ENCODE measurements at regions not wholly inside any gene's neighbourhood (a gene's known extent, or its start where the extent isn't known, plus 50 kb on each side); places are given as distances from the start of the nearest gene placed in this dataset.
A peak's percentile ranks its signal among the peaks of the same experiment; 100 is the strongest.
"Not testable (repeated sequence)": the region's sequence is repeated elsewhere in the genome, so short reads cannot be mapped to it uniquely, and the experiment has no call there.

DNA sequence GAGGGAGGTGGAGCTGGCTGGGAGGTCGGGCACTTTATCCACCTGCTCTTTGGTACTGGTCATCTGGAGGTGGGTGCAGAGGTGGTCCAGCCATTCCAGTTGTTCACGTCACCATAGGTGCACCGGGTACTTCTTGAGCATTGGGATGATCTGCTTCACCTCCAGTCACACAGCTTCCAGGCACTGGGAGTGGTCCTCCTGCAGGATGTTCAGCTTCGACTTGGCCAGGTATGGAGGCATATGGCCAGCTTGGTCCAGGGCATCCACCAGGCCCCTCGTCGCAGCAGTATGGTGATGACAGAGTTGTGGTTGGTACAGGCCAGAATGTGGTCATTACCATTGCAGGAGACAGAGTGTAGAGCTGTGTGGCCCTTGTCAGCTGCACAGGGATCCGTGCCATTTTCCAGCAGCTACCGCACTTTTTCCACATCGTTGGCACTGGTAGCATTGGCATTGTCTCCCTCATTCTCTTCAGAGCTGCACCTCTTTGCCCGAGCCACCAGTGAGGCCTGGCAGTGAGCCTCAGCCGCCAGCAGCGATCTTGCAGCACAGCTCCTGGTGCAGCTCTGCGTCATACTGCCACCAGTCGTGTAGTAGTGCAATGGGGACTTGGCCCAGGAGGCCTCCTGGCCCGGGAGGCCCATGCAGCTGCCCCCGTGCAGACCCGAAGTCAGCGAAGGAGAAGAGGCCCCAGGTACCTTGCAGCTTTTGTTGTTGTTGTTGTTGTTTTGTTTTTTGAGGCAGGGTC is 150.9 kb downstream of the ZNF22 start:
- TF ChIP-seq, protein P1, sequence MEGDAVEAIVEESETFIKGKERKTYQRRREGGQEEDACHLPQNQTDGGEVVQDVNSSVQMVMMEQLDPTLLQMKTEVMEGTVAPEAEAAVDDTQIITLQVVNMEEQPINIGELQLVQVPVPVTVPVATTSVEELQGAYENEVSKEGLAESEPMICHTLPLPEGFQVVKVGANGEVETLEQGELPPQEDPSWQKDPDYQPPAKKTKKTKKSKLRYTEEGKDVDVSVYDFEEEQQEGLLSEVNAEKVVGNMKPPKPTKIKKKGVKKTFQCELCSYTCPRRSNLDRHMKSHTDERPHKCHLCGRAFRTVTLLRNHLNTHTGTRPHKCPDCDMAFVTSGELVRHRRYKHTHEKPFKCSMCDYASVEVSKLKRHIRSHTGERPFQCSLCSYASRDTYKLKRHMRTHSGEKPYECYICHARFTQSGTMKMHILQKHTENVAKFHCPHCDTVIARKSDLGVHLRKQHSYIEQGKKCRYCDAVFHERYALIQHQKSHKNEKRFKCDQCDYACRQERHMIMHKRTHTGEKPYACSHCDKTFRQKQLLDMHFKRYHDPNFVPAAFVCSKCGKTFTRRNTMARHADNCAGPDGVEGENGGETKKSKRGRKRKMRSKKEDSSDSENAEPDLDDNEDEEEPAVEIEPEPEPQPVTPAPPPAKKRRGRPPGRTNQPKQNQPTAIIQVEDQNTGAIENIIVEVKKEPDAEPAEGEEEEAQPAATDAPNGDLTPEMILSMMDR (conservative IDR thresholded peaks at IDR 0.05): no peak
- TF ChIP-seq ZFX (IDR thresholded peaks at IDR 0.05): no peak

DNA sequence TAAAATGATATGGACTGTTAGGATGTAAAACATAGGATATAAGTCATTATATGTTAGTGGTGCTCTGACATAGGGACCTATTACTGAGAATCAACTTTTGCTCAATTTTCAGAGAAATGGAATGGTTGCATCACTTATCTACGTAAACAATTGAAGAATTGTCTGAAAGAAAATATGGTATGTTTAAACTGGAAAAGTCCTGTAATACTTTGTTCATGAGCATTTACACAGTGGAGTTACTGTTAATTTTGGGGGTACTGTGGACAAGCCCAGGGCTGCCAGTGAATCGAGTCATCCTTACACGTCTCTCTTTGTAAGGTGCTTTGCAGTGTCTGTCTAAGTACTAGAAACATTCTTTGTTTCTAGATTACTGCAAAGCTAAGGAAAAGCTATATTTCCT is 152.0 kb downstream of the ZNF22 start:
- no peak for TF ChIP-seq ZFX (IDR thresholded peaks at IDR 0.05)
- TF ChIP-seq, protein P1 (conservative IDR thresholded peaks at IDR 0.05): no peak
- no peak overlapping the region for H3K27ac ChIP-seq

More for the DNA sequence above, 150.9 kb downstream of the ZNF22 start:
- H3K27ac ChIP-seq: no peak overlapping the region

DNA sequence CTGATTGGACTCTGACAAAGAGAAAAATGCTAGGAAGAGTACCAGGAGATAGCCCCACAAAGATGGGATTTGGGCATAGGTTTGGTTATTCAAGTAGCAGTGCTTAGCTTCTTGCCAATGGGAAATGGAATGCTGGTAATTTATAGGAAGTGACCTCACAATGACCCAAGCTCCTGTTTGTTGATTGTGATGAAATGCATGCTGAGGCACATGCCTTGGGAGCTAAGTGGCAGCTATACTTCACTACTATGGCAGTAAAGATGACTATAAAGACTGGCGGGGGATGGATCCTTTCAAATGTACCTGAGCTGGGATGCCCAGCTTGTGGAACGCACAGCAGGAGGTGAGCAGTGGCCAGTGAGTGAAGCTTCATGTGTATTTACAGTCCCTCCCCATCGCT is 153.8 kb downstream of the ZNF22 start:
- TF ChIP-seq, protein P1 (conservative IDR thresholded peaks at IDR 0.05): no peak
- no peak for TF ChIP-seq ZFX (IDR thresholded peaks at IDR 0.05)

DNA sequence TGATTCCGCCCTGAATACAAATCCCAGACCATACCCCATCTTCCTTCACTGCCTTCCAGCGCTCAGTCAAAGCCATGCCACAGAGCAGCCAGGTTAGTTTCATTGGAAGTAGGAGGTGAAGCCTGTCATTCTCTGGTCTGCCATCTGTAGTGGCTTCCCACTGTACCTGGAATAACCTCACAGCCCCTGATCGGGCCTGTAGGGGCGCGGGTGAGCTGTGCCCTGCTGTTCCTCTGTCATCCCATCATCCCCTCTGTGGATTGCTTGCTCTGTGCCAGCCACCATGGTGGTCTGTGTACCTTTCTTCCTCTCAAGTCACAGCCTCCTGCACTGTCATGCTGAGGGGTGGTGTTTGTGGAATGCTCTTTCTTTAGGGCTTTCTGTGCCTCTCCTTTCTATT is 155.1 kb downstream of the ZNF22 start:
- TF ChIP-seq, protein P1 (conservative IDR thresholded peaks at IDR 0.05): peak; percentile 25; the same call in 1 of the 2 replicates
- TF ChIP-seq ZFX (IDR thresholded peaks at IDR 0.05): no peak
- H3K27ac ChIP-seq: no peak overlapping the region

More for the DNA sequence above, 153.8 kb downstream of the ZNF22 start:
- H3K27ac ChIP-seq: no peak overlapping the region

DNA sequence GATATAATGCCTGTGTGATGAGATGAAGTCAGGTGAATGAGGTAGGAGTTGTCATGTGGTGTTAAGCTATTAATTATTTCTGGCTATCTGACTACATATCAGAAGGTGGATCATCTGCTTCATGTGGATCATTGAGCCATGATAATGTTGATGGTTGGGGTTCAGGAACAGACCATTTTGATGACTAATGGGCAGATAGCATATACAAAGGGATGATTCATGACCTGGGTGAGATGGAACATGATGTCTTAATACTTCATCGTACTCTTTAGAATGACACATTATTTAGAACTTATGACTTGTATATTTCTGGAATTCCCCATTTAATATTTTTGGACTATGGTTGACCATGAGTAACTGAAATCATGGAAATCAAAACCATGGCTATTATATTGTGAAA is 155.1 kb downstream of the OR13A1 start:
- H3K27ac ChIP-seq: no peak overlapping the region
- TF ChIP-seq ZFX (IDR thresholded peaks at IDR 0.05): no peak
- TF ChIP-seq, protein P1 (conservative IDR thresholded peaks at IDR 0.05): no peak

DNA sequence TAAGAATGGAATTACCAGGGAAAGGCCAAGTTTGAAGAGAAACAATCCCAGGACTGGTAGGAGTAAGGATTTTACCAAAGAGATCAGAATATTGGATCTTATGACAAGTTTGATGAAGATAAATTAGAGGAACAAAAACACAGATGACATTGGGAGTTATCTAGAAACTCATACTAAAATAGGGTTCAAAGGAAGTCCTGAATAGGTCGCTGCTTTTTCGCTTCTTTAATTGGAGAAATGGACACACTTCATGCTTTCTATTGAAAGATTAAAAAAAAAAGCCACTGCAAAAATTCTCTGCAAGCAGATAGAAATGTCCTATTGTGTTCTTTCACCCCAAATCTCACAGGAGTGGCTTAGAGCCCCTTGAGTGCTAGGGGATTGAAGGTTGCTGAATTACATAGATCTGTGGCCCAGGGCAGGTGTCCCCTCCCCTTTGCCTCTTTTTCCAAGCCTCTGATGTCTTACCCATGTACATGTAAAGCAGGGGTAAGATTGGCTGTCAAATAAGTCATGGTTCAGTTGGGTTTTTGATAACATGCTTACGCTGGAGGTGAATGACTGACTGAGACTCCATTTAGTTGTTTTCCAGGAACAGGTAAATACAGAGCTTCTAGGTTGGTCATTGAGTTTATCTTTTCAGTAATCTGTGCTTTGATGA is 152.0 kb downstream of the OR13A1 start:
- no peak overlapping the region for H3K27ac ChIP-seq
- TF ChIP-seq, protein P1 (conservative IDR thresholded peaks at IDR 0.05): no peak
- TF ChIP-seq ZFX (IDR thresholded peaks at IDR 0.05): no peak

DNA sequence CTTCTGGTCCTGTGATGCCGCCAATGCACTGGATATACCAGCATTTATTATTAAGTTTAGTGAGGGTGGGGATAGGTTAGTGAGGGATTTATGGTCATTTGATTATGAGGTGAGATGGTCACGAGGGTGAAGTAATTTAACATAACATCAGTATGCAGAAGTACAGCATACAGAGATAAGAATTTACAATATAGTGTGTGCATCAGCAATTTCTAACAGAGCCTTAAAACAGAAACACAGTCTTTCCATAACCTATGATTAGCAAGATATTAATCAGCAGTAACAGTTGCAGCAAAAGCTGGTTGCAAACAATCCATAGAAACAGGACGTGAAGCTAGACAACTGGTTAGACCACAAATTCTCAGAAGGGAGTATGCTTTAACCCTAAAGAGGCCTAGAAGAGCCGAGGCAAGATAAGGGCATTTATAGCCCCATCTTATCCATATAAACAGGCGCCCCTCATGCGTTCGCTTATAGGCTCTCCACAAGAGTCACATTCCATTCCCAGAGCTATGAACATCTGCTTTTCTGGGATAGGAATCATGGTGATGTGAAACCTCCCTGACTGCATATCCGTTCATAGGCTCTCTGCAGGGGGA is 139.8 kb downstream of the OR13A1 start:
- not testable (repeated sequence) for H3K27ac ChIP-seq

All from C4-2B (cell line).